A549 (cell line): ENCODE measurements at regions not wholly inside any gene's neighbourhood (a gene's known extent, or its start where the extent isn't known, plus 50 kb on each side); places are given as distances from the start of the nearest gene placed in this dataset.

Experiments
- ATAC-seq, 2 experiments: fragments of 200-7000 bp in 1 of 2; fragments of >200 bp in 1 of 2; cut with Nextera tagmentation in 1 of 2; cut with Tn5 transposase in 1 of 2; 3 replicates each; pipeline versions ENCODE4 v1.8.0 to v1.9.1; 2018 to 2020; ENCODE audit warnings: mild to moderate bottlenecking in 1 of 2, moderate library complexity in 1 of 2
- CTCF ChIA-PET: fragments of 300-600 bp; sonication (Branson Sonifier 250); formaldehyde crosslinking; extraction: SDS; loops from one replicate; lab custom pipeline; 2021; ENCODE audit warnings: antibody characterized with exemption, inconsistent platforms; lab: Yijun Ruan, JAX
- POLR2A ChIA-PET: fragments of 350-600 bp; formaldehyde crosslinking; extraction: SDS; loops from one replicate; lab custom pipeline; 2021; ENCODE audit warnings: antibody characterized with exemption, inconsistent platforms; lab: Yijun Ruan, JAX
- DNase-seq, 2 experiments: peaks; one replicate each; pipeline versions ENCODE4 v3.0.0 to v3.0.0-alpha.2; 2011 to 2016; ENCODE audit warnings: low read depth in 1 of 2, low spot score in 1 of 2
- FAIRE-seq: peaks from 2 replicates; lab custom pipeline; 2011; peaks lifted over from hg19 to GRCh38; lab: Jason Lieb, UNC
- H3K27ac ChIP-seq, 2 experiments: fragments of >200 bp; sonication (Bioruptor Twin); formaldehyde crosslinking; 3 replicates each; pipeline ENCODE4 v1.5.1; 2016 to 2017
- H3K4me1 ChIP-seq: fragments of >200 bp; sonication (Bioruptor Twin); formaldehyde crosslinking; 3 replicates; pipeline ENCODE4 v1.6.1; 2016
- H3K4me2 ChIP-seq: fragments of >200 bp; sonication (Bioruptor Twin); formaldehyde crosslinking; 3 replicates; pipeline ENCODE4 v1.6.1; 2016
- H3K4me3 ChIP-seq: fragments of >200 bp; sonication (Bioruptor Twin); formaldehyde crosslinking; 3 replicates; pipeline ENCODE4 v1.5.1; 2016
- H3K9me3 ChIP-seq: fragments of >200 bp; sonication (Bioruptor Twin); formaldehyde crosslinking; 3 replicates; pipeline ENCODE4 v1.6.1; 2016
- ATOH8 ChIP-seq: fragments of 250-450 bp; sonication (Bioruptor Pico); IDR thresholded peaks from 2 replicates; pipeline ENCODE4 v1.5.0; 2020; ENCODE audit warnings: low read depth, mild to moderate bottlenecking, moderate library complexity
- CBX8 ChIP-seq: fragments of 200-600 bp; sonication (generic); IDR thresholded peaks from 2 replicates; pipeline ENCODE4 v1.6.1; 2016
- EHMT2 ChIP-seq: fragments of 200-600 bp; sonication (generic); IDR thresholded peaks from 2 replicates; pipeline ENCODE4 v1.6.1; 2016; ENCODE audit warnings: antibody characterized with exemption, low read depth, mild to moderate bottlenecking, moderate library complexity
- ELK1 ChIP-seq: fragments of 150-350 bp; IDR thresholded peaks from 2 replicates; pipeline ENCODE4 v1.6.1; 2014; ENCODE audit warnings: low read depth, mild to moderate bottlenecking, low read length
- FOSL2 ChIP-seq, 2 experiments: fragments of 450-650 bp in 1 of 2; fragments of >200 bp in 1 of 2; sonication (Bioruptor Twin) in 1 of 2; formaldehyde crosslinking; IDR thresholded peaks; 2 replicates each; pipeline versions ENCODE4 v1.5.0 to v1.6.1; 2016 to 2020; ENCODE audit warnings: mild to moderate bottlenecking in 1 of 2, moderate library complexity in 1 of 2
- FOXS1 ChIP-seq: fragments of 250-450 bp; sonication (Bioruptor Pico); IDR thresholded peaks from 2 replicates; pipeline ENCODE4 v1.5.0; 2020; ENCODE audit warnings: mild to moderate bottlenecking, moderate library complexity
- GATA3 ChIP-seq: IDR thresholded peaks from 2 replicates; pipeline ENCODE4 v1.6.1; 2012; ENCODE audit warnings: borderline replicate concordance
- HDAC2 ChIP-seq: fragments of 200-600 bp; sonication (generic); IDR thresholded peaks from 2 replicates; pipeline ENCODE4 v1.6.1; 2016
- JUNB ChIP-seq: fragments of >200 bp; sonication (Bioruptor Twin); formaldehyde crosslinking; IDR thresholded peaks from 2 replicates; pipeline ENCODE4 v1.6.1; 2016
- KDM5A ChIP-seq: fragments of 200-600 bp; sonication (generic); IDR thresholded peaks from 2 replicates; pipeline ENCODE4 v1.6.1; 2016; ENCODE audit warnings: antibody characterized with exemption, mild to moderate bottlenecking
- PHF8 ChIP-seq: fragments of 200-600 bp; sonication (generic); IDR thresholded peaks from 2 replicates; pipeline ENCODE4 v1.6.1; 2016; ENCODE audit warnings: low read depth, mild to moderate bottlenecking, antibody characterized with exemption, moderate library complexity, borderline replicate concordance
- POLR2AphosphoS2 ChIP-seq: conservative IDR thresholded peaks from 2 replicates; pipeline ENCODE4 v1.6.1; 2012; ENCODE audit warnings: low read length, improper control_type of control experiment, inconsistent platforms
- RARB ChIP-seq: fragments of 250-450 bp; sonication (Bioruptor Pico); IDR thresholded peaks from 2 replicates; pipeline ENCODE4 v1.8.0; 2021; ENCODE audit warnings: mild to moderate bottlenecking, moderate library complexity
- RCOR1 ChIP-seq: fragments of 150-350 bp; IDR thresholded peaks from 2 replicates; pipeline ENCODE4 v1.6.1; 2014; ENCODE audit warnings: antibody characterized with exemption, low read length, low read depth
- SMC3 ChIP-seq: fragments of >200 bp; sonication (Bioruptor Twin); formaldehyde crosslinking; IDR thresholded peaks from 3 replicates; pipeline ENCODE4 v1.6.1; 2018; ENCODE audit warnings: inconsistent platforms
- TFCP2L1 ChIP-seq: fragments of 250-450 bp; sonication (Bioruptor Pico); IDR thresholded peaks from 2 replicates; pipeline ENCODE4 v1.5.0; 2021; ENCODE audit warnings: mild to moderate bottlenecking
- USF2 ChIP-seq: fragments of 450-650 bp; IDR thresholded peaks from 2 replicates; pipeline ENCODE4 v1.6.1; 2014; ENCODE audit warnings: antibody characterized with exemption
- ZC3H11A ChIP-seq: fragments of 450-650 bp; IDR thresholded peaks from 2 replicates; pipeline ENCODE4 v1.6.1; 2014; ENCODE audit warnings: antibody characterized with exemption, mild to moderate bottlenecking
- WGBS: methylation state at CpG from one replicate; pipeline ENCODE4 v1.1.6; 2017; ENCODE audit errors: missing lambda C conversion rate; 5-methylcytosine and 5-hydroxymethylcytosine counted together
- TF ChIP-seq, protein P1 (sequence below): fragments of 250-450 bp; sonication (Bioruptor Pico); IDR thresholded peaks from 2 replicates; pipeline ENCODE4 v1.5.0; 2021; ENCODE audit warnings: mild to moderate bottlenecking, moderate library complexity, borderline replicate concordance
- TF ChIP-seq, protein P2 (sequence below): fragments of 200-600 bp; sonication (generic); IDR thresholded peaks from 2 replicates; pipeline ENCODE4 v1.6.1; 2016; ENCODE audit warnings: antibody characterized with exemption, mild to moderate bottlenecking, moderate library complexity

GRCh38 chr6:145178391-145178790, 556.9 kb downstream of the EPM2A start (continued):
- TF ChIP-seq, protein P1, sequence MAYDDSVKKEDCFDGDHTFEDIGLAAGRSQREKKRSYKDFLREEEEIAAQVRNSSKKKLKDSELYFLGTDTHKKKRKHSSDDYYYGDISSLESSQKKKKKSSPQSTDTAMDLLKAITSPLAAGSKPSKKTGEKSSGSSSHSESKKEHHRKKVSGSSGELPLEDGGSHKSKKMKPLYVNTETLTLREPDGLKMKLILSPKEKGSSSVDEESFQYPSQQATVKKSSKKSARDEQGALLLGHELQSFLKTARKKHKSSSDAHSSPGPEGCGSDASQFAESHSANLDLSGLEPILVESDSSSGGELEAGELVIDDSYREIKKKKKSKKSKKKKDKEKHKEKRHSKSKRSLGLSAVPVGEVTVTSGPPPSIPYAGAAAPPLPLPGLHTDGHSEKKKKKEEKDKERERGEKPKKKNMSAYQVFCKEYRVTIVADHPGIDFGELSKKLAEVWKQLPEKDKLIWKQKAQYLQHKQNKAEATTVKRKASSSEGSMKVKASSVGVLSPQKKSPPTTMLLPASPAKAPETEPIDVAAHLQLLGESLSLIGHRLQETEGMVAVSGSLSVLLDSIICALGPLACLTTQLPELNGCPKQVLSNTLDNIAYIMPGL (CRISPR knock-in tag), result no peak
- TF ChIP-seq USF2 (no peak), SMC3 (no peak)

DNA sequence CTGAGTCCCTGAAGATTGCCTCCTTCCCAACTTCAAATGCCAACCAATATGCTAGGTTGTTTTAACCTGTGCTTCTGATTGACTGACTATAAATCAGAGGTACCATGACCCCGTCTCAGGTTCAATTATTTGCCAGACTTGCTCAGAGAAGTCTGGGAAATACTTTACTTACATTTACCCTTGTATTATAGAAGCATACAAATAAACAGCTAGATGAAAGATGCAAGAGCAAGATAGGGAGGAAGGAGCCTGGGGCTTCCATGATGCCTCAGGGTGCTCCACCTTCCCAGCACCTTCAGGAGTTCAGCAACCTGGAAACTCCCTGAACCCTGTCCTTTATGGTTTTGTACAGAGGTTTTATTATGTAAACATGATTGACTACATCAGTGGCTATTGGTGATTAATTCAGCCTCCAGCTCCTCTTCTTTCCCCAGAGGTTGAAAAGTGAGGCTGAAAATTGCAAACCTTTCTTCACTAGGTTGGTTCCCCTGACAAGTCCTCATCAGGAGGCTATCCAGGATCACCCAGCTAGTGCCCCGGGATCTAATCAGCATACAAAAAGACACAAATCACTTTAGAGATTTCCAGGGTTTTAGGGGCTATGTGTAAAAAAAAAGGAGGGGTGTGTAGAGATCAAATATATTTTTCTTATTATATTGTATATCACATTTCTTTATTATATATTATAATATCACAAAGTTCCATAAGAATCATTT, 547.7 kb downstream of the EPM2A start:
- H3K4me3 ChIP-seq, result no peak overlapping the region
- DNase-seq (no peak), FAIRE-seq (no peak), ATAC-seq (no peak)
- H3K9me3 ChIP-seq, result no peaks in the 10 kb centered on the region
- CTCF ChIA-PET, result no interaction called here
- POLR2A ChIA-PET, result no interaction called here
- H3K4me1 ChIP-seq, result no peaks in the 10 kb centered on the region
- H3K4me2 ChIP-seq, result no peak overlapping the region
- TF ChIP-seq, protein P1 (CRISPR knock-in tag), result no peak
- TF ChIP-seq SMC3 (no peak), ELK1 (no peak), EHMT2 (no peak), FOSL2 (IDR thresholded peaks at IDR 0.05) (no peak), FOSL2 (CRISPR knock-in tag; IDR thresholded peaks at IDR 0.05) (no peak), POLR2AphosphoS2 (no peak), TFCP2L1 (CRISPR knock-in tag) (no peak)
- no peak overlapping the region for H3K27ac ChIP-seq
- 10% methylated on average over 2 of the region's 2 CpGs for WGBS

GRCh38 chr6:145189836-145190235, 545.5 kb downstream of the EPM2A start:
- POLR2A ChIA-PET, result no interaction called here
- DNase-seq (no peak), FAIRE-seq (no peak), ATAC-seq (no peak)
- WGBS, result 17% methylated on average over 1 of the region's 1 CpG
- no peak overlapping the region for H3K4me2 ChIP-seq
- H3K4me1 ChIP-seq, result no peaks in the 10 kb centered on the region
- H3K27ac ChIP-seq, result no peak overlapping the region
- H3K9me3 ChIP-seq, result no peaks in the 10 kb centered on the region
- CTCF ChIA-PET, result no interaction called here
- H3K4me3 ChIP-seq, result no peak overlapping the region
- TF ChIP-seq ZC3H11A (no peak), RARB (CRISPR knock-in tag) (no peak), RCOR1 (no peak), FOXS1 (CRISPR knock-in tag) (no peak), CBX8 (no peak), JUNB (no peak), HDAC2 (no peak), ELK1 (no peak), POLR2AphosphoS2 (no peak), KDM5A (no peak), ATOH8 (no peak), GATA3 (no peak), PHF8 (no peak)
- TF ChIP-seq, protein P2, sequence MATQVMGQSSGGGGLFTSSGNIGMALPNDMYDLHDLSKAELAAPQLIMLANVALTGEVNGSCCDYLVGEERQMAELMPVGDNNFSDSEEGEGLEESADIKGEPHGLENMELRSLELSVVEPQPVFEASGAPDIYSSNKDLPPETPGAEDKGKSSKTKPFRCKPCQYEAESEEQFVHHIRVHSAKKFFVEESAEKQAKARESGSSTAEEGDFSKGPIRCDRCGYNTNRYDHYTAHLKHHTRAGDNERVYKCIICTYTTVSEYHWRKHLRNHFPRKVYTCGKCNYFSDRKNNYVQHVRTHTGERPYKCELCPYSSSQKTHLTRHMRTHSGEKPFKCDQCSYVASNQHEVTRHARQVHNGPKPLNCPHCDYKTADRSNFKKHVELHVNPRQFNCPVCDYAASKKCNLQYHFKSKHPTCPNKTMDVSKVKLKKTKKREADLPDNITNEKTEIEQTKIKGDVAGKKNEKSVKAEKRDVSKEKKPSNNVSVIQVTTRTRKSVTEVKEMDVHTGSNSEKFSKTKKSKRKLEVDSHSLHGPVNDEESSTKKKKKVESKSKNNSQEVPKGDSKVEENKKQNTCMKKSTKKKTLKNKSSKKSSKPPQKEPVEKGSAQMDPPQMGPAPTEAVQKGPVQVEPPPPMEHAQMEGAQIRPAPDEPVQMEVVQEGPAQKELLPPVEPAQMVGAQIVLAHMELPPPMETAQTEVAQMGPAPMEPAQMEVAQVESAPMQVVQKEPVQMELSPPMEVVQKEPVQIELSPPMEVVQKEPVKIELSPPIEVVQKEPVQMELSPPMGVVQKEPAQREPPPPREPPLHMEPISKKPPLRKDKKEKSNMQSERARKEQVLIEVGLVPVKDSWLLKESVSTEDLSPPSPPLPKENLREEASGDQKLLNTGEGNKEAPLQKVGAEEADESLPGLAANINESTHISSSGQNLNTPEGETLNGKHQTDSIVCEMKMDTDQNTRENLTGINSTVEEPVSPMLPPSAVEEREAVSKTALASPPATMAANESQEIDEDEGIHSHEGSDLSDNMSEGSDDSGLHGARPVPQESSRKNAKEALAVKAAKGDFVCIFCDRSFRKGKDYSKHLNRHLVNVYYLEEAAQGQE, result no peak
